SHP77 treated with DMSO at 0.1 percent for 48 hours (cell line): ENCODE measurements at regions not wholly inside any gene's neighbourhood (a gene's known extent, or its start where the extent isn't known, plus 50 kb on each side); places are given as distances from the start of the nearest gene placed in this dataset.

Experiments
- DNase-seq: peaks from one replicate; lab custom pipeline; 2025; lab: John Stamatoyannopoulos, UW

DNA sequence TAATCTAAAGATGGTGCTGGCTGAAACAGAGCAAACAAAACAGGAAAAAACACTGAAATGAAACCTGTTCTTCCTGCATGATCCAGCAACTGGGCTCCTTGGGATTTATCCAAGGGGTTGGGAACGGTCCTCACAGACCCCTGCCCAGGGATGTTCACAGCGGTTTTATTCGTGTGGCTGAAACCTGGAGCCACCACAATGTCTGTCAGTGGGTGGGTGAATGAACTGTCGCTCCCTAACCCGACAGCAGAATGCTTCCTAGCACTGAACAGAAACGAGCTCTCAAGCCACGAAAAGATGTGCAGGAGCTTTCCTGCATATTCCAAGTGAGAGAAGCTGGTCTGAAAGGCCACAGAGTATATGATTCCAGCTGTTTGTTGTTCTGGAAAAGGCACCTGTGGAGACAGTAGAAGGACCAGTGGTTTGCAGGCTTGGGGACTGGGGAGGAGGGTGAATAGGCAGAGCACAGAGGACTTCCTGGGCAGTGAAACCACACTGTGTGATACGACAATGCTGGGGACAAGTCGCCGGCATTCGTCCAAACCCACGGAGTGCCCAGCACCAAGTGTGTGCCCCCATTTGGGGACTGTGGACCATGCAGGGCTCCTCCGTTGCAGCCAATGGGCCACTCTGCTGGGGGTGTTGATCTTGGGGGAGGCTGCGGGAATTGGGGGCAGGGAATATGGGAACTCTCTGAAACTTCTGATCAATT lies 73.9 kb downstream of the TEX29 start:
- DNase-seq, result no peak

DNA sequence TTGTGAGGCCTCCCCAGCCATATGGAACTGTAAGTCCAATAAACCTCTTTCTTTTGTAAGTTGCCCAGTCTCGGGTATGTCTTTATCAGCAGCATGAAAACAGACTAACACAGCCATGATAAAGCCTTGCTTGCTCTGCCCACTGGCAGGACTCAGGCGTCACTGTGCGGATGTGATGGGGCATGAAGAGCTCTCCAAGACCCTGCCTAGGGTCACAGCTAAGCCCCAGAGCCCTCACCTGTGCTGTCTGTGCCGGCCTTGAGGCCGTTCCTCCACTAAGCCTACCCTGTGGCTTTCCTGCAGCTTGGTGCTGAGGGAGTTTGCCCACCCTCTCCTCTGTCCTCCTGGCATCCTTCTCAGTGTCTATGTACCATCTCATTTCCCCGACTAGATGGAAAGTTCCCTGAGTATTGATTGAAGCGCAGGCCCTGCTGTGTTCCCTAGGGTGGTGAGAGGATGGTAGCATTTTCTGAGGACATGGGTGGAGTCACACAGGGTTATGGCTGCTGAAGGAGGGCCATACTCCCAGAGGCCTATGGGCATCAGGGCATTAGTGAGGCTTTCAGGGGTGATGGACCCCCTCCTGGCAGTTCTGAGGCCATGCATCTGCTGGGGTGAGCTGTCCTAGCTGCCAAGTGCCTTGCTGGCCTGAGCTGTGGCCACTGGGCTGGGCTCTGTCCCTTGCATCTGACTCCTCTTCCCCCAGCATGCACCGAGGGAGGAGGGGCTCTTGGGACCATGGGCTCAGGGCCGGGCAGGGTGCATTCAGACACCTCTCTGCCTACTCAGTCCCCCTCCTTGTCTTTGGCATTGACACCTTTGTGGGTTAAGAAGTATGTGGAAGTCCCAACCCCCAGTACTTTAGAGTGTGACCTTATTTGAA lies 75.3 kb downstream of the TEX29 start:
- DNase-seq, result no peak

DNA sequence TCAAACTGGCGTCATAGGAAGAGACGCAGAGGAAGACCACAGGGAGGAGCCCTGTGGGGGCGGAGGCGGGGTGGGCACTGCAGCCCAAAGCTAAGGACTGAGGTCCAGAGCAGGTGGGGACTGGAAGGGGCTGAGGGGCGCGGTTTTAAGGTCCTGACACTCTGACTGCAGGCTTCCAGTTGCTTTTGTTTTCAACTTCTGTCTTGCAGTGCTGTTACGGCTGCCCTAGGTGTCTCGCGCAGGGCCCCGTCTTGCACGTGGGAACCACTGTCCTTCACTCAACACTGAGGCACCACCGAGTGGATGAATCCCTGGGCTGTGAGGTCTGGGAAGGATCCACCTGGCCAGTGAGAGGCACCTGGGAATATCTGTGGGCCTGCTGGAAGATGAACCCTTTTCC lies 76.0 kb downstream of the TEX29 start:
- DNase-seq, result no peak

DNA sequence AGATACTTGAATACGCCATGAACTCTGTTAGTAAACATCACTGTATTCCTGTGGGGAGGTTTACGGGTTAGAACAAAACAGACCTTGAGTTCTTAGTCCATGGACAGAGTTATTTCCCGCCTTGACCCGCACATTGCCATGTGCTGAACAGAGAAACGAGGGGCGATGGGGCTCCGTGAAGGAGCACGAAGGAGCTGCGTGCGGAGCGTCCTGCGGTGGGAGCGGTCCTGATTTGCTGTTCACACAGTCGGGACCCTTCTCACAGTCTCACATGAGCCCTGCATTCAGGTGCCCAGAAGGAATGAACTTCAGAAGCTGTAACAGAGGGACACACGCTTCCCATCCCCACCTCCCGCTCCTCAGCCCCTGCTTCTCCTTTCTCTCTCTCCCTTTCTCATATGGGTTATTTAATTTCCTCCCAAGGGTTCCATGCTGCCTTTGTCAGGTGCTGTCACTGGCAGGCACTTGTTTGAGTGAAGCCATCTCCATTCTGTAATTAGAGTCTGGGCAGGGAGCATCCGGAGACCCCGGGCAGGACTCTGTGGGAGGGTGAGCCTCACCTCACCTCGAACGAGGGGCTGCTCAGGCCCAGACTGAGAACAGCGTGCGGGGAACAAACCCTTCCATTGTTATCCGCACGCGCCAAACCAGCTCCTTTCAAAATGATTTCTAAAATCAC lies 76.9 kb downstream of the TEX29 start:
- no peak for DNase-seq

DNA sequence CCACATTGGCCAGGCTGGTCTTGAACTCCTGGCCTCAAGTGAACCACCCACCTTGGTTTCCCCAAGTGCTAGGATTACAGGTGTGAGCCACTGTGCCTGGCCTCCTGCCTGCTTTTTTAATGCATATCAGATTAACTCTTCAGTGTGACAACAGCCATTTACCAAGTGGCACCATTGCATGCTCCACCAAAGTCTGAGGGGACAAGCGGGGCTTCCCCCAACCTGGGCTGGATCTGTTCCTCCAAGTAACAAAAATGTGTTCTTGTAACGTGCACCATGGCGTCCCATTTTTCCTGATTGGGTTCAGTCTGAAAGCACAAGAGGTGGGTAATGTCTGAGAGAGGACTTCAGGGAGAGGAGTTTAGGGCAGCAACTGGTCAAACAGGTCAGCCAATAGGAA lies 77.8 kb downstream of the TEX29 start:
- DNase-seq, result no peak

DNA sequence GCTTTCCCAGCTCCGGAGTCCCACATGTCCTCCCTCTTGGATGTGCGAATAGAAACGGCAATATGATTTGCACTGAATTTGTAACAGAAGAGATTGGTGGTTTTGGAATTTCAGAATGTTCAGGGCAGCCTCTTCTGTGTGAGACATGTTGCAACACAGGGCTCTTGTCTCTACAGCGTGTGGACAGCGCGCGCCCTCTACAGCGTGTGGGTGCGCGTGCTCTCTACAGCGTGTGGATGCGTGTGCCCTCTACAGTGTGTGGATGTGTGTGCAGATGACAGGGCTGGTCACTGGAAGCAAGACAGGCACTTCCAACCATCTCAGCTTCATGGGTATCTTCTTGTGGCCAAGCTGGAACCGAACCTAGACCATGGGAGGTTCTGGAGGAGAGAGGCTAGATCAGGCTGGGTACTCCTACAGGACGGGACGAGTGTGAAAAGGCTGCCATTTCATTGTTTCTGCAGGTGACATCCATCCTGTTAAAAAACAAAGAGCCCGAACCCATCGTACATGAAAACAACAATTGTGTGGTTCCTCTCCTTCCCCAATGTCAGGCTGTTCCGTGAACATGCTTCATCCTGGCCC lies 78.4 kb downstream of the TEX29 start:
- peak; percentile 26 for DNase-seq

DNA sequence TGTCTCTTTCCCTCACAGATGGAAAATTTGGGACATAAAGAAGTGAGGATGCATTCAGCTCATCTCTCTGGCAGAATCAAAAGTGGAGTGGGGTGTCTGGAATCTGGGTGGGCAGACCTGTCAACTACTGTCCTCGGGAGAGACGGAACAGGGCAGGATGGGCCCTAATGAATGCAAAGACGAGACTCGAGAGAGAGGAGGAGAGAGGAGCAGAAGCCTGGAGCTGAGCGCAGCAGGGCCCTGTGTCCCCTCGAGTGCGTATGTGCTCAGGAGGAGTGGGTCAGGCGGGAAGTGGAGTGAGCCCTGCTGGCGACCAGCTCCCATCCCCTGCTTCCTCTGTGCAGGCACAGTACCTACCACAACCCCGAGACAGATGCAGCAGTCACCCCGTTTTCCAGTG lies 78.9 kb downstream of the TEX29 start:
- DNase-seq, result no peak

DNA sequence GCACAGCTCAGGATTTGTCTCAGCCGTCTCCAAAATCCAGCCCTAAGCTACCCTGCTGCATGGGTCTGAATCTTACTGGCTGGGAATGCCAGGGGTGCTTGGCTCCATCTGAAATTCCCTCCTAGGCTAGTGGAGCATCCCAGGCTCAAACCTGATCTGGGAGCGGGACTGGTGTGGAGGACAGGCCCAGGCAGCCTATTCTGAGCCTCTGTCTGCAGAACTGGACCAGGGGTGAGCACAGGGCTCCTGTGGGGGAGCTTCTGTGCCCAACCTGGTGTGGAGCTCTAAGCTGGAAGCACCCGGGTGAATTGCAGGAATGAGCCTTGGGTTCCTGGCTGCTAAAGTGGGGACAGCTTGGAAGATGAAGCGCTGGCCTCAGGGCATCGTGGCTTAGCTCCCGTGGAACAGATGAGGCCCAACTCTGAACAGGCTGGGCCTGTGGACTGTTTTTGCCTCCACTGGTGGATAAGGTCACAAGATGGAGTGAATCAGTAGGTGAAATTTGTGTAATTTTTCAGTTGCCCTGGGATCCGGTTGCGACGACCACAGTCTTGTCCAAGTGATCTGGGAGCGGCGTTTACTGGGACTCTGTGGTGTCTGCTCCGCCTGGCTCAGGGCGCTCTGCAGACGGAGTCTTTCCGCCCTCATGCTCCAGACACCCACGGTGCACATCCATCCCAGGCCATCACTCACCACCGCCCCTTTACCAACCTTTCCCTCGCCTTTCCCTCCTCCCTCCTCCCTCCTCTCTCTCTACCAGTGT lies 79.5 kb downstream of the TEX29 start:
- DNase-seq, result no peak

DNA sequence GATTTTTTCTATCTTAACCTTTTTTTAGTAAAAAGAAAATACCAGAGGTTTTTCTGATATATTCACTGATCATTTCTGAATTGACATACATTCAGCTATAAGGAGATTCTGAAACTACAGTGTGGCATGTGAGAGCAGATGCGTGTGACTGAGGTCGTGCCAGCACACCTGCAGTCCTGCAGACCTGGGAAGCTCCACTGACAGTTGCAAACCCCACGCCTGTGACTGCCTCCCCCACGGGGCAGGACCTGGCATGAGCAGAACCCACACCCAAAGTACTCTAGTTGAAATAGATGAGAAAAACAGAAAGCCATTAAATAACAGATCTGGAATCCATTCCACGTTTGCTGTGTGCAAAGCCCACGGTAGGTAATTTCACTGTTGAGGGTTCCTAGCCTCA lies 80.7 kb downstream of the TEX29 start:
- DNase-seq, result no peak

DNA sequence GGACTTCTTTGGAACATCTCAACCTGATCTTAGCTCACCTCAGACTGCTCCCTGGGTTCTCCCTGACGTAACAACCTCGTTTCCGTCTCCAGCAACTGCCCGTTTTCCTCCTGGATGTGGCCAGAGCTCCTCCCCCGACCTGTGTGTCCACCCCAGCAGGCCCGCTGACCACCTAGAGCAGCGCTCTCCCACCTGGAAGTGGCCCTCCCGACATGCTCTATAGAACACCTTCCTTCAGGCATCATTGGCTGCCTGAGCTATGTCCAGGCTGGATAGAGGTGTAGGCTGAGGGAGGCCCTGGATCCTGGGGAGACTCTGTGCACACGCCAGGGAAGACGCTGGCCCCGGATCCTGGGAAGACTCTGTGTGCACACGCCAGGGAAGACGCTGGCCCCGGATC lies 81.3 kb downstream of the TEX29 start:
- no peak for DNase-seq

DNA sequence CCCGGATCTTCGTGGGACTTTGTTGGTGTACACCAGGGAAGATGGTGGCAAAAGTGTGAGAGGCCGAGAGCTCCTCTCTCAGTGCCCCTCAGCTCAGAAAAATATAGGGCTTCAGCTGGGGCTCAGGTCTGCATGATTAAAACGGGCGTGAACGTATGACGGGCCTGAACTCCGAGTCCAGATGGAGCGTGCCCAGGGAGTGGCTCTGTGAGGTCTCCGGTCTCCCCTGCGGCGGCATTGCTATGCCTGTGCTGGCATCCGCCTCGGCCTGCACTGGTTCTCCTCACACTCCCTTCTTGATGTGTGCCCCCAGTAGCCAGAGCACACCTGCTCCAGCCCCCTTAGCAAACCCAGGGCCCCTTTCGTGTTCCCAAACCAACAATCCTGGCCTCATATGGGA lies 82.0 kb downstream of the TEX29 start:
- DNase-seq, result no peak

DNA sequence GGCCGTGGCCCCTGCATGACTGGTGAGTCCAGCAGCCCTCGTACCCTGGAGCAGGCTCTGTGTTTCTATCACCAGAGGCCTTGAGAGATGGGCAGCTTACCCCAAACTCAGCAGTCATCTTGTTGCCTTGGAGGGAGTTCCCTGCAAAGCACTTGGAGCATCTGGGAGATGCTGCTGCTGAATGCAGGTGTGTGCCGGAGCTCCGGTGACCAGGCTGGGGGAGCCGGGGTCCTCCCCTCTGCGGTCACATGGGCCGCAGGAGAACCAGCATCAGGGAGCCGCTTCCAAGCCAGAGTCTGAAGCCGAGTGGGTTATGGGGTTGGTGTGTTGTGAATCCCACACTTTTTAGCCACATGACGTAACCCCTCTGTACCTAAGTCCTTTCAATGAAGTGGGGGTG lies 82.8 kb downstream of the TEX29 start:
- DNase-seq, result no peak

DNA sequence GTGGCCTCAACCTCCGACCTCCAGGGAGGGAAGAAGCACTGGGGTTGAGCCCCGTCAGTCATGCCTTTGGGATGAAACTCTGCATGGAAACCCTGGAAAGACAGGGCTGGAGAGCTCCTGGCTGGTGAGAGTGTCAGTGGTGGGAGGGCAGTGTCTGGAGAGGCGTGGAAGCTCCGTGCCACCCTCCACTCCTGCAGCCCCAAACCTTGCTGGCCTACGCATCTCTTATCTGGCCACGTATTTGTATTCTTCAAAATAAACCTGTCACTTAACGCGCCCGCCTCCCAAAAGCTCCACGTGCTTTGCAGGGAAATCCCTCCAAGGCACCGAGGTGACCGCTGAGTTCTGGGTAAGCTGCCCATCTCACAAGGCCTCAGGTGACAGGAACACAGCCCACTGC lies 84.3 kb downstream of the TEX29 start:
- DNase-seq, result no peak

DNA sequence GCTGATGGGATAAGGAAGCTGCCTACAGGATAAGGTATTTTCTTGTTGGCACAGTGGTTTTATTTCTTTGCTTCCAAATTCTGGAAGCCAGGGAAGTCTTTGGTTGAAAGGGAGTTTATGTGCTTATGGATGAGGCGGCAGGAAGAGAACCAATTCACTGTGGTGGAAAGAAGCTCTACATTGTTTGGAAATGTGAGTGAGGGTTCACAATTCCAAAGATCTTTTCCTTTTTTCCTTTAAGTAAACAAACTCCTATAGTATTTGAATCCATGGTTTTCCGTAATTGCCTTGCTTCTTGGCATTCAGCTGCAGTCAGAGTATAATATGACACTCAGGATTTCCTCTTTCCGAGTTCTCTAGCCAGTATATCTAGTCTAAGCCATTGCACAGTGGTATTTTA lies 86.2 kb downstream of the TEX29 start:
- no peak for DNase-seq

DNA sequence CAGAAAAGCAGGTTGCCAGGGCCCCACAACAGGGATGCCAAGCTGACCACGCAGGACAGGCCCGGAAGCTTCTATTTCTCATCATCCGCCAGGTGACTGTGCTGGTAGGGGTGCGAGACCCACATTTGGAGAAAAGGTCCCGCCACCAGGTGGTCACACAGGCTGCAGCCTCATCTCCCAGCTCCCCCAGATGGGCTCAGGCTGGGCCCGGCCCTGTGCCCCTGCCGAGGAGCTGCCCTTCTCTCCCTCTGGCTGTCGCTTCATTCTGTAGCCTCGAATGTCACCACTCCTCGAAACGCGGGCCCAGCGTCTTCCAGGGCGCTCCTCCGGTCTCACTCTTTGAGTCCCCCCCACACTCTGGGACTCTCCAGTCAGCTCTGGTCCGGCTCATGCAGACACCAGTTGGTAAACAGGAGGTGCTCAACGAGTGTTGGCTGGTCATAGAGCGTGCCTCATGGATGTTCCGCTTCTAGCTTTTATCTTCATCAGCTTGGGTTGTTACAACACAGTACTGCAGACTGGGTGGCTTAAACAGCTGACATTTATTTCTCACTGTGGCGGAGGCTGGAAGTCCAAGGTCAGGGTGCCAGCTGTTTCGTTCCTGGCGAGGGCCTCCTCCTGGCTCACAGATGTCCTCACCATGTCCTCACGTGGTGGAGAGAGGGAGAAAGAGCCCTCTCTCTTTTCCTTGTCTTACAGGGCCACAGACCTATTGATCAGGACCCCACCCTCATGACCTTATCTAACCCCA lies 87.1 kb downstream of the TEX29 start:
- no peak for DNase-seq

DNA sequence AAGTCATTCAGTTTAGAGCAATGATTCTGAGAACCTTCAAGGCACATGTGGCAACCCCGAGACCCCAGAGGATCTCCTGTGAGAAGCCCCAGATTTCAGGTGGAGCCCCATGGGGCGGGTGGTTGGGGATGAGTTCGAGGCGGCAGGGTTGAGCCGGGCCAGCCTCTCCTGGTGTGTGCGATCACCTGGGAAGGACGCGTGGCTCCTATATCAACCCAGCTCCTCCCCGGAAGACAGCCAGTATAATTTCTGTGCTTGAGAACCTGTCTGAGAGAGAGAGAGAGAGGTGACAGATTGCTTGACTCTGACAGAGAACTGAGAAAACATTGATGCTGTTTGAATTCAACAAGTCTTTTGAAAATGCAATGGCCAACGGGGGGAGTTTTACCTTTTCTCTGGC lies 89.0 kb downstream of the TEX29 start:
- DNase-seq, result no peak

DNA sequence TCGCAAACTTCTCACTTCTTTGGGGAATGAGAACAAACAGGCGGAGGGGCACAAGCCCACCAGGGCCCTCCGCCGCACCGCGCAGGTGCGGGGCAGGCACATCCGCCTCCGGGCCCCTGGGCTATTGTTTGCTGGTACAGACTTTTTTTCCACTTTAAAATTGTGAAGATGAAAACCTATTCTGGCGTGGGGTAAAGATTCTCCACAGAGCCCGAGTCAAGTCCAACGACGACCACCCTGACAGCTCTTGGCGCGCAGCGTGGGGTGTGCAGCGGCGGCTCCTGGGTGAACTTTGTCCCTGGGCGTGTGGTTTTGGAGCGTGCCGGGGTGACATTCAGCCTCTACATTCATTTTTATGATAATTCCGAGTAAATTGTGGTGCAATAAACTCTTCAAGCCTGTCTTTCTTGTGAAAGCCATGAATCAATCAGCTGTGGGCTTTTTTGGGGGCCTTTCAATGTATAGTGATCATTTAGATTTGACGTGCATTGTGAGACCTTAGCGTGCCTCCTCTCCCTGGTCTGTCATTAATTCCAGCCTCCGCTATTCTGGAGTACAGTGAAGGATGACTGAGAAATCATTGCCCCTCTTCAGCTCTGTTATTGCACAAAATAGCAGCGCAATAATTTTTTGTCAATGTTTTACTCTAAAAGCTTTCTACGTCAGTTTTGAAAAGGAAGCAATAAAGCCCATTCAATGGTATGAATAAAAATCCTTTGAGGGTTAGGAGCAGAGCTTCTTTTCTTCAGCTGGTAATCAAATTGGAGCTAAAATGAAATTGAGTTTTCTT lies 90.0 kb downstream of the TEX29 start:
- no peak for DNase-seq

DNA sequence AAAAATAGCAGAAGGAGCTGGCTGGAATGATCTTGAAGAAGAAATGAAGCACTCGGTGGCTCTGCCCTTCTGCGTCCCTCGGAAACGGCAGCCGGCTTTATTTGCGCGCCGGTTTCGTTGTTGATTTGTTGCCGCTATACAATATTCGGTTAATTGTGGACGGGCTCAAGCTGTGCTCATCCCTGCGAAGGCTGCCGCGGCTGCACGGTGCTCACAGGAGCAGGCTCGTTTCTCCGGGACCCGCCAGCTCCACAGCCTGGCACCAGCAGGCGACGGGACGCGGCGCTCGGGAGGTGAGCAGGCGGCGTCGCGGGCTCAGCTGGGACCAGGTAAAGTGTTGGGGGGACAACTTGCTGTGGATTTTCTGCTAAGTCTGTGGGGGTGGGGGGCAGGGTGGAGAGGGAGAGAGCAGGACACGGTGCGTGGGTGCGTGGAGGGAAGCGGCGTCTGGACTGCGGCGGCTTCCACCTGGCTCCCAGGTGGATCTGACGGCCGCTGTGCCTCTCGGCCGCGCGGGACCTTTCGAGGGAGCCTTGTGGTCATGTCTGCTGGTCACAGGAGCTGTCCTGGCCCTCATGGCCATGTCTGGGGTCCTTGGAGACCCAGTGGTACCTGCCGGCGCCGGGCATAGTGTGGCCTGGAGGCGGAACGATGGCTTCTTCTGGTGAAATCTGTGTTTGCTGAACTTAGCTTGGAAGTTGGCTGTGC lies 90.9 kb downstream of the TEX29 start:
- DNase-seq, result no peak

DNA sequence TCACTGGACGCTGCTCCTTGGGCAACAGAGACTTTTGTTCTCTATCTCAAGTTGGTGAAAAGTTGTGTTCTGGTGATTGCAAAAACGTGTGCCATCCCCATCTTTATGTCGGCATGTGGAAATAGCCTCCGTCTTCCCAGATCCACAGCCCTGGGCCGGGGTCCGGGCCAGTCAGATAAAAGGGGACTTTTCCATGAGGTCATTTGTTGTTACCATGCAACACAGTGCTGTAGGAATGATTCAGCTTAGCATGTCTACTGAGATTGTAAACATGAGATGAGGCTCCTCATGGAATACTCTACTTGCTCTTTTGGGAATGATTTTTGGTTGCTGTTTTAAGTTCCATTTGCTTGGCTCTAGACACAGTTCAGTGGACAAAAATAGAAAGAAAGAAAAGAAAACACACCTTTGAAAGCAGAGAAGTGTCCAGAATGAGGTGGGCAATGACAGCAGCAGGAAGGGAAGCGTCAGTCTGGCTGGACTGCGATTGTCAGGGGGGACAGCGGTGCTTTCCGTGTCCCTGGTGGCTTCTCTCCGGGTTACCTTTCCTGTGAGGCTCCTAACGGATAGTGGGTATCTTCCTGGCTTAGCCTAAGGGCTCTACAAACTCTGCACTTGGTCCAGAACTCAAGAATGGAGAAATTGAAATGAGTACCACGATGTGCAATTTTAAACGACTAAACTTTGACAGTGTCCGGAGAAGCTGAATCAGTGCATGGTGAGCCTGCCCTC lies 91.6 kb downstream of the TEX29 start:
- DNase-seq, result no peak
